Gastrocnemius medialis (tissue), 4 donors: ENCODE measurements at regions not wholly inside any gene's neighbourhood (a gene's known extent, or its start where the extent isn't known, plus 50 kb on each side); places are given as distances from the start of the nearest gene placed in this dataset.

Source experiments
- CTCF ChIP-seq, 5 experiments: fragments of 450-650 bp in 3 of 5; fragments of 200-600 bp in 2 of 5; sonication (generic) in 2 of 5; IDR thresholded peaks in 4 of 5; conservative IDR thresholded peaks in 1 of 5; 1 replicate in 4 of 5; 2 replicates in 1 of 5; pipeline ENCODE4 v1.5.1; 2016 to 2019; ENCODE audit warnings: antibody characterized with exemption in 5 of 5, mild to moderate bottlenecking in 3 of 5, moderate library complexity in 3 of 5
- POLR2A ChIP-seq, 2 donors: fragments of 450-650 bp; IDR thresholded peaks; one replicate each; pipeline ENCODE4 v1.6.1; 2017; ENCODE audit warnings: antibody characterized with exemption in 2 of 2, mild to moderate bottlenecking in 2 of 2, moderate library complexity in 2 of 2

- TF ChIP-seq CTCF (IDR thresholded peaks at IDR 0.05 in 4 of 5, conservative IDR thresholded peaks at IDR 0.05 in 1 of 5) (no peak), POLR2A (IDR thresholded peaks at IDR 0.05) (no peak)
Measured at GRCh38 chr18:2147476-2148230, 423.7 kb downstream of the METTL4 start.
